Omental fat pad (tissue), 3 donors: ENCODE measurements at regions not wholly inside any gene's neighbourhood (a gene's known extent, or its start where the extent isn't known, plus 50 kb on each side); places are given as distances from the start of the nearest gene placed in this dataset.

ENCODE experiments used
- ATAC-seq: fragments of 150-250 bp; one replicate; pipeline ENCODE4 v1.9.1; 2016; ENCODE audit warnings: mild to moderate bottlenecking, moderate library complexity; ENCODE audit not compliant: low FRiP score
- DNase-seq: peaks from one replicate; pipeline ENCODE4 v3.0.0-alpha.2; 2019; ENCODE audit warnings: low spot score
- CTCF ChIP-seq, 3 donors: fragments of 450-650 bp; IDR thresholded peaks; one replicate each; pipeline ENCODE4 v1.5.1; 2016 to 2017; ENCODE audit warnings: antibody characterized with exemption in 3 of 3, mild to moderate bottlenecking in 3 of 3, moderate library complexity in 2 of 3

- DNase-seq, result no peak
- TF ChIP-seq CTCF (IDR thresholded peaks at IDR 0.05), result no peak
- ATAC-seq, result no peak
Measured at GRCh38 chr12:11973396-11973795, 97.3 kb upstream of the BCL2L14 start.

- no peak for ATAC-seq
- no peak for TF ChIP-seq CTCF (IDR thresholded peaks at IDR 0.05)
- DNase-seq, result no peak
Measured at GRCh38 chr12:11976005-11976404, 94.7 kb upstream of the BCL2L14 start.

GRCh38 chr12:11978726-11979384 lies 91.9 kb upstream of the BCL2L14 start:
- DNase-seq, result no peak
- no peak for TF ChIP-seq CTCF (IDR thresholded peaks at IDR 0.05)
- ATAC-seq, result no peak

GRCh38 chr12:11980115-11980514 lies 90.6 kb upstream of the BCL2L14 start:
- no peak for TF ChIP-seq CTCF (IDR thresholded peaks at IDR 0.05)
- ATAC-seq (no peak), DNase-seq (no peak)

- ATAC-seq, result no peak
- DNase-seq, result no peak
- TF ChIP-seq CTCF (IDR thresholded peaks at IDR 0.05), result no peak
Measured at GRCh38 chr12:11981121-11981733, 89.5 kb upstream of the BCL2L14 start.

- ATAC-seq (no peak), DNase-seq (no peak)
- TF ChIP-seq CTCF (IDR thresholded peaks at IDR 0.05), result no peak
Measured at GRCh38 chr12:11984417-11984816, 86.3 kb upstream of the BCL2L14 start.

GRCh38 chr12:11986165-11986564 lies 84.6 kb upstream of the BCL2L14 start:
- no peak for ATAC-seq
- TF ChIP-seq CTCF (IDR thresholded peaks at IDR 0.05), result no peak
- DNase-seq, result no peak
